Prostate gland (tissue), 2 donors: ENCODE measurements at regions not wholly inside any gene's neighbourhood (a gene's known extent, or its start where the extent isn't known, plus 50 kb on each side); places are given as distances from the start of the nearest gene placed in this dataset.

Experiments
- POLR2A ChIP-seq: fragments of 450-650 bp; IDR thresholded peaks from one replicate; pipeline ENCODE4 v1.6.1; 2016; ENCODE audit warnings: antibody characterized with exemption, mild to moderate bottlenecking
- POLR2AphosphoS5 ChIP-seq: sonication (generic); formaldehyde crosslinking; IDR thresholded peaks from one replicate; pipeline ENCODE4 v1.6.1; 2017; ENCODE audit warnings: antibody characterized with exemption
- TF ChIP-seq, protein P1 (sequence below), 4 experiments: fragments of 200-600 bp in 2 of 4; fragments of 450-650 bp in 2 of 4; sonication (generic) in 2 of 4; IDR thresholded peaks; 1 replicate in 3 of 4; 2 replicates in 1 of 4; pipeline ENCODE4 v1.5.1; 2016 to 2019; ENCODE audit warnings: antibody characterized with exemption in 4 of 4, mild to moderate bottlenecking in 2 of 4, moderate library complexity in 2 of 4

DNA sequence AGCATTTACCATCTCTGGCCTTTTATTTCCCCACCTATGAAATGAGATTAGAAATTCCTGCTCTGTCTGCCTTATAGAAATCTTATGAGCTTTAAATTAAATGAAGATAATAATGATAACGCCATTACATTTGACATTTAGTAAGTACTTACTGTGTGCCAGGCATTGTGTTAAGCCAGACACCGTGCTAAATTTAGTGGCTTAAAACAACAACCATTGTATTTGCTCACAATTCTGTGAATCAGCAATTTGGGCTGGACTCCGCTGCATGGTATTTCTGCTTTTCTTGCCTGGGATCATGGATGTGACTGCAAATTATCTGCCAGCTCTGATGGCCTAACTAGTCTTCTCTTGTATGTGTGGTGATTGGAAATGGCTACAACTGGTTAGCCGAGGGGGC lies 56.4 kb upstream of the CCDC6 start:
- TF ChIP-seq POLR2A: no peak
- TF ChIP-seq, protein P1, sequence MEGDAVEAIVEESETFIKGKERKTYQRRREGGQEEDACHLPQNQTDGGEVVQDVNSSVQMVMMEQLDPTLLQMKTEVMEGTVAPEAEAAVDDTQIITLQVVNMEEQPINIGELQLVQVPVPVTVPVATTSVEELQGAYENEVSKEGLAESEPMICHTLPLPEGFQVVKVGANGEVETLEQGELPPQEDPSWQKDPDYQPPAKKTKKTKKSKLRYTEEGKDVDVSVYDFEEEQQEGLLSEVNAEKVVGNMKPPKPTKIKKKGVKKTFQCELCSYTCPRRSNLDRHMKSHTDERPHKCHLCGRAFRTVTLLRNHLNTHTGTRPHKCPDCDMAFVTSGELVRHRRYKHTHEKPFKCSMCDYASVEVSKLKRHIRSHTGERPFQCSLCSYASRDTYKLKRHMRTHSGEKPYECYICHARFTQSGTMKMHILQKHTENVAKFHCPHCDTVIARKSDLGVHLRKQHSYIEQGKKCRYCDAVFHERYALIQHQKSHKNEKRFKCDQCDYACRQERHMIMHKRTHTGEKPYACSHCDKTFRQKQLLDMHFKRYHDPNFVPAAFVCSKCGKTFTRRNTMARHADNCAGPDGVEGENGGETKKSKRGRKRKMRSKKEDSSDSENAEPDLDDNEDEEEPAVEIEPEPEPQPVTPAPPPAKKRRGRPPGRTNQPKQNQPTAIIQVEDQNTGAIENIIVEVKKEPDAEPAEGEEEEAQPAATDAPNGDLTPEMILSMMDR (IDR thresholded peaks at IDR 0.05): no peak
- no peak for TF ChIP-seq POLR2AphosphoS5
